ENCODE measurements at regions not wholly inside any gene's neighbourhood (a gene's known extent, or its start where the extent isn't known, plus 50 kb on each side); places are given as distances from the start of the nearest gene placed in this dataset.

DNA sequence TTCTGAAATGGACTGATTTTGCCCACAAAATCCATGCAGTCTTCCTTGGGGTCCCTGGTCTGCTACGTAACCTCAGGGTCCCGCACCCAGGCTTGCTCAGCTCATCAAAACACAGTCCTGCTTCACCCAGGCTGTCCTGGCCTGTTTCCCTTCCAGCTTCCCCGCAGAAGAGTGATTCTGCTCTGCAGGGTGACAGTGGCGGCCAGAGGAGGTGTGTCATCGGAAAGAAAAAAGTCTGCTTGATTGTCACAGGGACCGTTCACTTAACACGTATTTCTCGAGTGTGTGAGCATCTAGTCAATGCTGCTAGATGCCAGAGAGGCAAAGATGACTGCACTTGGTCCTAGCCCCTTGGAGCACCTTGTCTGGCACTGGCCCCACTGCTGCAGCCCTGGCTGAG, 50.1 kb upstream of the ABHD2 start:
- TF ChIP-seq, protein P1, sequence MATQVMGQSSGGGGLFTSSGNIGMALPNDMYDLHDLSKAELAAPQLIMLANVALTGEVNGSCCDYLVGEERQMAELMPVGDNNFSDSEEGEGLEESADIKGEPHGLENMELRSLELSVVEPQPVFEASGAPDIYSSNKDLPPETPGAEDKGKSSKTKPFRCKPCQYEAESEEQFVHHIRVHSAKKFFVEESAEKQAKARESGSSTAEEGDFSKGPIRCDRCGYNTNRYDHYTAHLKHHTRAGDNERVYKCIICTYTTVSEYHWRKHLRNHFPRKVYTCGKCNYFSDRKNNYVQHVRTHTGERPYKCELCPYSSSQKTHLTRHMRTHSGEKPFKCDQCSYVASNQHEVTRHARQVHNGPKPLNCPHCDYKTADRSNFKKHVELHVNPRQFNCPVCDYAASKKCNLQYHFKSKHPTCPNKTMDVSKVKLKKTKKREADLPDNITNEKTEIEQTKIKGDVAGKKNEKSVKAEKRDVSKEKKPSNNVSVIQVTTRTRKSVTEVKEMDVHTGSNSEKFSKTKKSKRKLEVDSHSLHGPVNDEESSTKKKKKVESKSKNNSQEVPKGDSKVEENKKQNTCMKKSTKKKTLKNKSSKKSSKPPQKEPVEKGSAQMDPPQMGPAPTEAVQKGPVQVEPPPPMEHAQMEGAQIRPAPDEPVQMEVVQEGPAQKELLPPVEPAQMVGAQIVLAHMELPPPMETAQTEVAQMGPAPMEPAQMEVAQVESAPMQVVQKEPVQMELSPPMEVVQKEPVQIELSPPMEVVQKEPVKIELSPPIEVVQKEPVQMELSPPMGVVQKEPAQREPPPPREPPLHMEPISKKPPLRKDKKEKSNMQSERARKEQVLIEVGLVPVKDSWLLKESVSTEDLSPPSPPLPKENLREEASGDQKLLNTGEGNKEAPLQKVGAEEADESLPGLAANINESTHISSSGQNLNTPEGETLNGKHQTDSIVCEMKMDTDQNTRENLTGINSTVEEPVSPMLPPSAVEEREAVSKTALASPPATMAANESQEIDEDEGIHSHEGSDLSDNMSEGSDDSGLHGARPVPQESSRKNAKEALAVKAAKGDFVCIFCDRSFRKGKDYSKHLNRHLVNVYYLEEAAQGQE (IDR thresholded peaks at IDR 0.05; ENCODE audit: borderline replicate concordance in 1 of 2, low read depth in 1 of 2, low read length in 2 of 2), result no peak
- TF ChIP-seq NFIC (IDR thresholded peaks at IDR 0.05; ENCODE audit: low read length) (no peak), TBL1XR1 (IDR thresholded peaks at IDR 0.05; ENCODE audit: borderline replicate concordance, low read length, partially characterized antibody) (no peak), RAD21 (CRISPR knock-in tag; IDR thresholded peaks at IDR 0.05) (no peak), ZNF572 (CRISPR knock-in tag; IDR thresholded peaks at IDR 0.05) (no peak), CBX5 (CRISPR knock-in tag; IDR thresholded peaks at IDR 0.05; ENCODE audit: borderline replicate concordance) (no peak), ZSCAN25 (CRISPR knock-in tag; IDR thresholded peaks at IDR 0.05) (no peak)
- TF ChIP-seq, protein P2, sequence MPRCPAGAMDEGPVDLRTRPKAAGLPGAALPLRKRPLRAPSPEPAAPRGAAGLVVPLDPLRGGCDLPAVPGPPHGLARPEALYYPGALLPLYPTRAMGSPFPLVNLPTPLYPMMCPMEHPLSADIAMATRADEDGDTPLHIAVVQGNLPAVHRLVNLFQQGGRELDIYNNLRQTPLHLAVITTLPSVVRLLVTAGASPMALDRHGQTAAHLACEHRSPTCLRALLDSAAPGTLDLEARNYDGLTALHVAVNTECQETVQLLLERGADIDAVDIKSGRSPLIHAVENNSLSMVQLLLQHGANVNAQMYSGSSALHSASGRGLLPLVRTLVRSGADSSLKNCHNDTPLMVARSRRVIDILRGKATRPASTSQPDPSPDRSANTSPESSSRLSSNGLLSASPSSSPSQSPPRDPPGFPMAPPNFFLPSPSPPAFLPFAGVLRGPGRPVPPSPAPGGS (CRISPR knock-in tag; IDR thresholded peaks at IDR 0.05), result no peak
